Activated T-cell treated with anti-CD3 and anti-CD28 coated beads, Interleukin-2, amount 50 U/mL, for 1 hour (primary cell): ENCODE measurements at regions not wholly inside any gene's neighbourhood (a gene's known extent, or its start where the extent isn't known, plus 50 kb on each side); places are given as distances from the start of the nearest gene placed in this dataset.

Experiments
- DNase-seq: peaks from one replicate; pipeline ENCODE4 v3.0.0-alpha.2; 2020

GRCh38 chr17:77450742-77451244 lies 310.0 kb downstream of the SEC14L1 start:
- no peak for DNase-seq

GRCh38 chr17:77451245-77451893 lies 310.6 kb downstream of the SEC14L1 start:
- DNase-seq = peak; percentile 74

GRCh38 chr17:77451894-77452852 lies 311.4 kb downstream of the SEC14L1 start:
- DNase-seq = peak; percentile 46

- DNase-seq = peak; percentile 59
Observed at GRCh38 chr17:77453613-77454241, 313.0 kb downstream of the SEC14L1 start.

GRCh38 chr17:77454242-77455095 lies 313.7 kb downstream of the SEC14L1 start:
- peak; percentile 41 for DNase-seq

- DNase-seq = peak; percentile 37
Observed at GRCh38 chr17:77455111-77455890, 314.5 kb downstream of the SEC14L1 start.

GRCh38 chr17:77455891-77456260 lies 315.1 kb downstream of the SEC14L1 start:
- no peak for DNase-seq

GRCh38 chr17:77456271-77456950 lies 315.6 kb downstream of the SEC14L1 start:
- DNase-seq = peak; percentile 62

- DNase-seq = peak; percentile 54
Observed at GRCh38 chr17:77456951-77457548, 316.3 kb downstream of the SEC14L1 start.

GRCh38 chr17:77457572-77458201 lies 316.9 kb downstream of the SEC14L1 start:
- peak; percentile 49 for DNase-seq

GRCh38 chr17:77458202-77459017 lies 317.6 kb downstream of the SEC14L1 start:
- peak; percentile 61 for DNase-seq

- peak; percentile 48 for DNase-seq
Observed at GRCh38 chr17:77459018-77459755, 318.4 kb downstream of the SEC14L1 start.

- no peak for DNase-seq
Observed at GRCh38 chr17:77460514-77461046, 319.8 kb downstream of the SEC14L1 start.

- DNase-seq = no peak
Observed at GRCh38 chr17:77461277-77462057, 320.7 kb downstream of the SEC14L1 start.

- no peak for DNase-seq
Observed at GRCh38 chr17:77462090-77462489, 321.3 kb downstream of the SEC14L1 start.

- DNase-seq = no peak
Observed at GRCh38 chr17:77462553-77463497, 322.1 kb downstream of the SEC14L1 start.
